Liver (tissue), 8 donors: ENCODE measurements at regions not wholly inside any gene's neighbourhood (a gene's known extent, or its start where the extent isn't known, plus 50 kb on each side); places are given as distances from the start of the nearest gene placed in this dataset.
"Not testable (repeated sequence)": the region's sequence is repeated elsewhere in the genome, so short reads cannot be mapped to it uniquely, and the experiment has no call there.

Source experiments
- DNase-seq: peaks from one replicate; pipeline ENCODE4 v3.0.0-alpha.2; 2017; ENCODE audit warnings: low spot score
- H3K27ac ChIP-seq, 2 donors: one replicate each; pipeline ENCODE4 v1.7.0; 2013; ENCODE audit warnings: inconsistent platforms in 2 of 2, low read length in 2 of 2, control low read depth in 1 of 2, low read depth in 1 of 2, mild to moderate bottlenecking in 1 of 2
- H3K27me3 ChIP-seq, 4 donors: one replicate each; pipeline versions ENCODE4 v1.6.1 to v1.7.0; 2013; ENCODE audit warnings: low read length in 3 of 4, inconsistent platforms in 1 of 4, mild to moderate bottlenecking in 1 of 4, moderate library complexity in 1 of 4; ENCODE audit not compliant: control insufficient read depth in 4 of 4, insufficient read depth in 4 of 4
- H3K36me3 ChIP-seq, 4 donors: one replicate each; pipeline versions ENCODE4 v1.6.1 to v1.7.0; 2013; ENCODE audit warnings: low read length in 3 of 4, mild to moderate bottlenecking in 3 of 4, low read depth in 1 of 4, moderate library complexity in 1 of 4; ENCODE audit not compliant: control insufficient read depth in 4 of 4, insufficient read depth in 3 of 4
- H3K4me1 ChIP-seq, 4 donors: one replicate each; pipeline versions ENCODE4 v1.6.1 to v1.7.0; 2013; ENCODE audit warnings: low read length in 3 of 4, mild to moderate bottlenecking in 3 of 4, moderate library complexity in 1 of 4; ENCODE audit not compliant: control insufficient read depth in 4 of 4, insufficient read depth in 4 of 4
- H3K4me3 ChIP-seq, 3 donors: one replicate each; pipeline versions ENCODE4 v1.6.1 to v1.7.0; 2013; ENCODE audit warnings: low read length in 3 of 3, control low read depth in 1 of 3, low read depth in 1 of 3, mild to moderate bottlenecking in 1 of 3
- H3K9ac ChIP-seq, 2 donors: one replicate each; pipeline ENCODE4 v1.7.0; 2013; ENCODE audit warnings: low read length in 2 of 2, mild to moderate bottlenecking in 2 of 2, moderate library complexity in 2 of 2, control low read depth in 1 of 2, low read depth in 1 of 2
- H3K9me3 ChIP-seq, 4 donors: one replicate each; pipeline versions ENCODE4 v1.6.1 to v1.7.0; 2013; ENCODE audit warnings: low read length in 3 of 4; ENCODE audit not compliant: control insufficient read depth in 4 of 4
- ATF3 ChIP-seq: IDR thresholded peaks from 2 replicates; pipeline ENCODE4 v1.6.1; 2016; ENCODE audit warnings: antibody characterized with exemption
- CTCF ChIP-seq: fragments of 150-350 bp; IDR thresholded peaks from 2 replicates; pipeline ENCODE4 v1.5.1; 2017; ENCODE audit warnings: improper control_type of control experiment, low read depth, low read length; ENCODE audit not compliant: missing input control
- EGR1 ChIP-seq, 2 donors: IDR thresholded peaks; 2 replicates each; pipeline ENCODE4 v1.6.1; 2016 to 2018; ENCODE audit warnings: antibody characterized with exemption in 2 of 2, low read depth in 2 of 2
- FOXA1 ChIP-seq: IDR thresholded peaks from 2 replicates; pipeline ENCODE4 v1.6.1; 2016; ENCODE audit warnings: antibody characterized with exemption
- FOXA2 ChIP-seq: IDR thresholded peaks from 2 replicates; pipeline ENCODE4 v1.6.1; 2016; ENCODE audit warnings: antibody characterized with exemption
- GABPA ChIP-seq, 2 donors: IDR thresholded peaks in 1 of 2; conservative IDR thresholded peaks in 1 of 2; 2 replicates each; pipeline ENCODE4 v1.6.1; 2016; ENCODE audit warnings: antibody characterized with exemption in 2 of 2, mild to moderate bottlenecking in 1 of 2, moderate library complexity in 1 of 2
- HNF4A ChIP-seq, 2 donors: conservative IDR thresholded peaks; 2 replicates each; pipeline ENCODE4 v1.6.1; 2016; ENCODE audit warnings: antibody characterized with exemption in 2 of 2, mild to moderate bottlenecking in 2 of 2
- HNF4G ChIP-seq: IDR thresholded peaks from 2 replicates; pipeline ENCODE4 v1.6.1; 2016; ENCODE audit warnings: antibody characterized with exemption
- JUND ChIP-seq, 2 donors: IDR thresholded peaks; 2 replicates each; pipeline ENCODE4 v1.6.1; 2016; ENCODE audit warnings: antibody characterized with exemption in 2 of 2
- MAX ChIP-seq: IDR thresholded peaks from 2 replicates; pipeline ENCODE4 v1.6.1; 2016; ENCODE audit warnings: antibody characterized with exemption
- NR2F2 ChIP-seq: IDR thresholded peaks from 2 replicates; pipeline ENCODE4 v1.6.1; 2016; ENCODE audit warnings: antibody characterized with exemption
- RAD21 ChIP-seq, 2 donors: IDR thresholded peaks; 2 replicates each; pipeline ENCODE4 v1.6.1; 2016; ENCODE audit warnings: antibody characterized with exemption in 2 of 2, mild to moderate bottlenecking in 2 of 2
- REST ChIP-seq: IDR thresholded peaks from 2 replicates; pipeline ENCODE4 v1.6.1; 2016; ENCODE audit warnings: antibody characterized with exemption, mild to moderate bottlenecking
- RXRA ChIP-seq, 2 donors: IDR thresholded peaks; 2 replicates each; pipeline ENCODE4 v1.6.1; 2017 to 2018; ENCODE audit warnings: antibody characterized with exemption in 2 of 2, mild to moderate bottlenecking in 1 of 2
- SP1 ChIP-seq: IDR thresholded peaks from 2 replicates; pipeline ENCODE4 v1.6.1; 2018; ENCODE audit warnings: antibody characterized with exemption, mild to moderate bottlenecking
- TAF1 ChIP-seq: conservative IDR thresholded peaks from 2 replicates; pipeline ENCODE4 v1.6.1; 2016; ENCODE audit warnings: antibody characterized with exemption, mild to moderate bottlenecking
- YY1 ChIP-seq: IDR thresholded peaks from 2 replicates; pipeline ENCODE4 v1.6.1; 2016; ENCODE audit warnings: antibody characterized with exemption, mild to moderate bottlenecking
- ZBTB33 ChIP-seq: IDR thresholded peaks from 2 replicates; pipeline ENCODE4 v1.6.1; 2016; ENCODE audit warnings: antibody characterized with exemption
- WGBS: extraction: QIAGEN DNeasy Blood & Tissue Kit; methylation state at CpG from one replicate; pipeline ENCODE4 v1.1.7; 2013; 5-methylcytosine and 5-hydroxymethylcytosine counted together
- donor health status: healthy.
- donor health status: healthy.
- donor health status: healthy.
- donor health status: healthy.
- donor health status: healthy.

- H3K4me3 ChIP-seq, result no peak overlapping the region
- DNase-seq, result no peak
- H3K27ac ChIP-seq, result no peak overlapping the region
- no peak overlapping the region for H3K9ac ChIP-seq
- 22% methylated on average over 2 of the region's 2 CpGs for WGBS
- no peaks in the 10 kb centered on the region for H3K4me1 ChIP-seq
- no peak for TF ChIP-seq NR2F2
- no peak for TF ChIP-seq MAX
- no peak for TF ChIP-seq HNF4G
- TF ChIP-seq ATF3, result no peak
- TF ChIP-seq ZBTB33, result no peak
- no peak for TF ChIP-seq SP1
- no peak for TF ChIP-seq FOXA1
- no peak for TF ChIP-seq TAF1
- no peak for TF ChIP-seq HNF4A (conservative IDR thresholded peaks at IDR 0.05)
- no peak for TF ChIP-seq RXRA (IDR thresholded peaks at IDR 0.05)
- no peak for TF ChIP-seq EGR1 (IDR thresholded peaks at IDR 0.05; ENCODE audit: low read depth in 2 of 2)
- no peak for TF ChIP-seq REST
- no peak for TF ChIP-seq CTCF
- no peak for TF ChIP-seq RAD21 (IDR thresholded peaks at IDR 0.05)
- TF ChIP-seq FOXA2, result no peak
- no peak for TF ChIP-seq GABPA (IDR thresholded peaks at IDR 0.05 in 1 of 2, conservative IDR thresholded peaks at IDR 0.05 in 1 of 2)
- TF ChIP-seq YY1, result no peak
- no peak for TF ChIP-seq JUND (IDR thresholded peaks at IDR 0.05)
- H3K27me3 ChIP-seq, result peaks cover 0 to 2% (median 0%) of the 10 kb centered on the region in 4 donors
- H3K36me3 ChIP-seq, result no peaks in the 10 kb centered on the region
- H3K9me3 ChIP-seq, result no peaks in the 10 kb centered on the region
Measured at GRCh38 chrX:114178126-114178525, 405.8 kb upstream of the HTR2C start.

GRCh38 chrX:114167276-114167675 lies 416.6 kb upstream of the HTR2C start:
- not testable (repeated sequence) for H3K4me1 ChIP-seq, H3K4me3 ChIP-seq, H3K9me3 ChIP-seq, H3K27me3 ChIP-seq, H3K9ac ChIP-seq, DNase-seq, H3K27ac ChIP-seq, H3K36me3 ChIP-seq
- WGBS, result 71% methylated on average over 5 of the region's 5 CpGs
